HCT116 (cell line): ENCODE measurements at regions not wholly inside any gene's neighbourhood (a gene's known extent, or its start where the extent isn't known, plus 50 kb on each side); places are given as distances from the start of the nearest gene placed in this dataset.

Experiments
- ATAC-seq: fragments of 200-7000 bp; cut with Tn5 transposase; 2 replicates; pipeline ENCODE4 v1.9.1; 2020; ENCODE audit warnings: mild to moderate bottlenecking, moderate library complexity
- BruUV-seq: library from RNA; stranded (reverse); fragments of 400-500 nt; replicated peaks from 2 replicates; lab custom pipeline; 2021; lab: Mats Ljungman, UMichigan
- CTCF ChIA-PET: fragments of 300-600 bp; sonication (Branson Sonifier 250); formaldehyde crosslinking; loops from one replicate; lab custom pipeline; 2021; ENCODE audit warnings: antibody characterized with exemption; lab: Charles Lee
- POLR2A ChIA-PET: fragments of 300-600, 350-600 bp; sonication (Branson Sonifier 250); formaldehyde crosslinking; loops from one replicate; lab custom pipeline; 2021; ENCODE audit warnings: antibody characterized with exemption; lab: Charles Lee
- RAD21 ChIA-PET, 2 experiments: fragments of 300-600 bp; sonication (Branson Sonifier 250); formaldehyde crosslinking; loops; one replicate each; lab custom pipeline; 2023; ENCODE audit warnings: low total read pairs in 2 of 2; ENCODE audit not compliant: uncharacterized antibody in 2 of 2, unreplicated experiment in 2 of 2, low non-redundant PET in 1 of 2; lab: Charles Lee
- DNase-seq: peaks from one replicate; pipeline ENCODE4 v3.0.0-alpha.2; 2010; ENCODE audit warnings: low read depth, low spot score
- H2AFZ ChIP-seq: fragments of 200-600 bp; shearing (Covaris generic), sonication (generic); 2 replicates; pipeline ENCODE4 v1.6.1; 2017; ENCODE audit warnings: low read depth, mixed run types, mixed read lengths, antibody characterized with exemption, low read length; ENCODE audit not compliant: poor library complexity, severe bottlenecking
- H3K27ac ChIP-seq: 2 replicates; pipeline ENCODE4 v1.5.1; 2012; ENCODE audit warnings: low read depth, low read length
- H3K27me3 ChIP-seq: fragments of 200-600 bp; sonication (generic); 2 replicates; pipeline ENCODE4 v1.6.1; 2016; ENCODE audit warnings: mixed run types, low read length, mixed read lengths; ENCODE audit not compliant: insufficient read depth
- H3K36me3 ChIP-seq, 2 experiments: fragments of 200-500 bp in 1 of 2; fragments of 200-600 bp in 1 of 2; sonication (Bioruptor generic) in 1 of 2; sonication (generic) in 1 of 2; 2 replicates each; pipeline versions ENCODE4 v1.5.1 to v1.6.1; 2014 to 2016; ENCODE audit warnings: low read length in 2 of 2, inconsistent platforms in 1 of 2, mixed read lengths in 1 of 2, mixed run types in 1 of 2; ENCODE audit not compliant: insufficient read depth in 2 of 2, control insufficient read depth in 1 of 2
- H3K4me1 ChIP-seq, 2 experiments: fragments of 200-600 bp in 1 of 2; sonication (generic) in 1 of 2; 2 replicates each; pipeline versions ENCODE4 v1.5.1 to v1.6.1; 2012 to 2017; ENCODE audit warnings: low read length in 2 of 2, inconsistent platforms in 1 of 2, mild to moderate bottlenecking in 1 of 2, mixed read lengths in 1 of 2, mixed run types in 1 of 2, moderate library complexity in 1 of 2; ENCODE audit not compliant: insufficient read depth in 2 of 2, control insufficient read depth in 1 of 2
- H3K4me2 ChIP-seq: fragments of 200-600 bp; sonication (generic); 2 replicates; pipeline ENCODE4 v1.6.1; 2017; ENCODE audit warnings: mixed run types, low read length, mixed read lengths
- H3K4me3 ChIP-seq, 2 experiments: fragments of 200-600 bp in 1 of 2; sonication (generic) in 1 of 2; replicated peaks in 1 of 2; 2 replicates each; pipeline ENCODE4 v1.5.1; 2011 to 2016; ENCODE audit warnings: low read length in 2 of 2, control low read depth in 1 of 2, low read depth in 1 of 2, mild to moderate bottlenecking in 1 of 2, mixed read lengths in 1 of 2, mixed run types in 1 of 2
- H3K79me2 ChIP-seq: fragments of 200-600 bp; sonication (generic); 2 replicates; pipeline ENCODE4 v1.6.1; 2017; ENCODE audit warnings: mild to moderate bottlenecking, mixed run types, low read length, moderate library complexity, mixed read lengths; ENCODE audit not compliant: insufficient read depth
- H3K9ac ChIP-seq: fragments of 200-600 bp; sonication (generic); 2 replicates; pipeline ENCODE4 v1.6.1; 2016; ENCODE audit warnings: low read length, mixed read lengths
- H3K9me2 ChIP-seq: fragments of 200-600 bp; sonication (generic), shearing (Covaris generic); 2 replicates; pipeline ENCODE4 v1.6.1; 2017; ENCODE audit warnings: mixed run types, mild to moderate bottlenecking, moderate library complexity; ENCODE audit not compliant: insufficient read depth
- H3K9me3 ChIP-seq, 2 experiments: fragments of 200-500 bp in 1 of 2; fragments of 200-600 bp in 1 of 2; sonication (Bioruptor generic) in 1 of 2; sonication (generic) in 1 of 2; 2 replicates each; pipeline ENCODE4 v1.6.1; 2014 to 2017; ENCODE audit warnings: low read length in 2 of 2, mixed read lengths in 2 of 2, inconsistent platforms in 1 of 2, low read depth in 1 of 2, mild to moderate bottlenecking in 1 of 2, mixed run types in 1 of 2, moderate library complexity in 1 of 2; ENCODE audit not compliant: control insufficient read depth in 1 of 2, insufficient read depth in 1 of 2
- H4K20me1 ChIP-seq: fragments of 200-600 bp; sonication (generic), shearing (Covaris generic); 2 replicates; pipeline ENCODE4 v1.6.1; 2017; ENCODE audit warnings: mixed run types, mild to moderate bottlenecking, moderate library complexity; ENCODE audit not compliant: insufficient read depth
- FOSL1 ChIP-seq: IDR thresholded peaks from 2 replicates; pipeline ENCODE4 v1.6.1; 2012; ENCODE audit warnings: low read depth
- JUND ChIP-seq: IDR thresholded peaks from 2 replicates; pipeline ENCODE4 v1.6.1; 2012
- MAX ChIP-seq: IDR thresholded peaks from 2 replicates; pipeline ENCODE4 v1.6.1; 2012
- POLR2AphosphoS5 ChIP-seq: IDR thresholded peaks from 2 replicates; pipeline ENCODE4 v1.6.1; 2011; ENCODE audit warnings: mild to moderate bottlenecking, low read depth, low read length, moderate library complexity
- RAD21 ChIP-seq: IDR thresholded peaks from 2 replicates; pipeline ENCODE4 v1.6.1; 2012; ENCODE audit warnings: low read depth, mild to moderate bottlenecking
- SIN3A ChIP-seq: IDR thresholded peaks from 2 replicates; pipeline ENCODE4 v1.6.1; 2012; ENCODE audit warnings: low read depth
- SRF ChIP-seq: IDR thresholded peaks from 2 replicates; pipeline ENCODE4 v1.6.1; 2012; ENCODE audit warnings: low read depth
- ZNF274 ChIP-seq: fragments of 200-500 bp; sonication (Bioruptor generic); IDR thresholded peaks from 2 replicates; pipeline ENCODE4 v1.6.1; 2014; ENCODE audit warnings: mild to moderate bottlenecking, low read depth, low read length, inconsistent platforms
- intact Hi-C: fragments of 100-400 bp; cut with micrococcal nuclease; formaldehyde crosslinking; loops from 2 replicates; pipeline ENCODE4 v1.10.0; 2022

DNA sequence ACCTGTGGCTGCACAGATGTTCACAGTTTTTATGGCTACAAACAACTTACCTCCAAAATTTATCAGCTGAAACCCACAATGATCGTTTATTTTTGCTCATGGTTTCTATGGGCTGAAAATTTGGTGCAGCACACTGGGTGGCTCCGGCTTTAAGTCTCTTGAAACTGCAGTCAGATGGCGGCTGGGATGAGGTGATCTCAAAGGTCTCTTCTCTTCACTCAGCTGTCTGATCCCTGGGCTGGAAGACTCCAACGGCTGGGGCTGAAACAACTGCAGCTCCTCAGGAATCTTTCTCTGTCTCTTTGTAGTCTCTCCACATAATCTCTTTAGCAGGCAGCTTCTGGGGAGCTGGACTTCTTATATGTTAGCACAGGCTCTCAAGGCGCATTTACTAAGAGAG is 117.3 kb upstream of the FAT3 start:
- TF ChIP-seq RAD21 (no peak), MAX (no peak), JUND (no peak), SRF (no peak), FOSL1 (no peak), POLR2AphosphoS5 (no peak)
- ChIA-PET CTCF (no interaction called here), POLR2A (no interaction called here), RAD21 (no interaction called here)
- H3K9me2 ChIP-seq: no peaks in the 10 kb centered on the region
- no peak overlapping the region for H3K4me3 ChIP-seq
- no peaks in the 10 kb centered on the region for H3K79me2 ChIP-seq
- no peak overlapping the region for H3K4me2 ChIP-seq
- H2AFZ ChIP-seq: no peak overlapping the region
- intact Hi-C loops: no loop called here
- DNase-seq: no peak
- no peaks in the 10 kb centered on the region for H3K4me1 ChIP-seq
- no peak for ATAC-seq
- no peaks in the 10 kb centered on the region for H4K20me1 ChIP-seq
- no peak overlapping the region for H3K9ac ChIP-seq
- H3K27ac ChIP-seq: no peak overlapping the region
- H3K27me3 ChIP-seq: no peaks in the 10 kb centered on the region
- H3K9me3 ChIP-seq: peaks cover 3 to 18% of the 10 kb centered on the region in 2 experiments; a peak in 2 of 4 replicates
- no TSS peak for BruUV-seq
- H3K36me3 ChIP-seq: no peaks in the 10 kb centered on the region

DNA sequence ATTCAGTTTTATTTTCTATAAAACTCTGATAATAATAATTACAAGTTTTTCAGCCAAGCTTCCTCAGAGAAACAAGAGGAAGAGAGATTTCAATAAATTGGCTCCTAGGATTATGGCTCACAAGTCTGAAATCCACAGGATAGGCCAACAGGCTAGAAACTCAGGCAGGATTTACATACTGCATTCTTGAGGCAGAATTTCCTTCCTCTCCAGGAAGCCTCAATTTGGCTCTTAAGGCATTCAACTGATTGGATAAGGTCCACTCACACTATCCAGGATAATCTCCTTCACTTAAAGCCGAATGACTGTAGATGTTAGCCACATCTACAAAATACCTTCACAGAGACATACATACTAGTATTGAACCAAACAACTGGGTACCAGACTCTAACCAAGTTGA is 120.3 kb upstream of the FAT3 start:
- H3K9ac ChIP-seq: no peak overlapping the region
- ChIA-PET CTCF (no interaction called here), RAD21 (no interaction called here), POLR2A (no interaction called here)
- TF ChIP-seq SIN3A (no peak), JUND (no peak), ZNF274 (no peak), FOSL1 (no peak), POLR2AphosphoS5 (no peak)
- no peak overlapping the region for H3K4me2 ChIP-seq
- H3K4me3 ChIP-seq: no peak overlapping the region
- H3K27me3 ChIP-seq: no peaks in the 10 kb centered on the region
- no peak overlapping the region for H3K27ac ChIP-seq
- no peaks in the 10 kb centered on the region for H3K9me2 ChIP-seq
- no peak overlapping the region for H2AFZ ChIP-seq
- H4K20me1 ChIP-seq: no peaks in the 10 kb centered on the region
- H3K36me3 ChIP-seq: no peaks in the 10 kb centered on the region
- ATAC-seq: no peak
- no peak for DNase-seq
- H3K9me3 ChIP-seq: peaks cover 8 to 15% of the 10 kb centered on the region in 2 experiments; a peak in 2 of 4 replicates
- H3K79me2 ChIP-seq: no peaks in the 10 kb centered on the region
- intact Hi-C loops: no loop called here
- no TSS peak for BruUV-seq
- H3K4me1 ChIP-seq: no peaks in the 10 kb centered on the region
